ENCODE measurements at regions not wholly inside any gene's neighbourhood (a gene's known extent, or its start where the extent isn't known, plus 50 kb on each side); places are given as distances from the start of the nearest gene placed in this dataset.
A peak's percentile ranks its signal among the peaks of the same experiment; 100 is the strongest.

DNA sequence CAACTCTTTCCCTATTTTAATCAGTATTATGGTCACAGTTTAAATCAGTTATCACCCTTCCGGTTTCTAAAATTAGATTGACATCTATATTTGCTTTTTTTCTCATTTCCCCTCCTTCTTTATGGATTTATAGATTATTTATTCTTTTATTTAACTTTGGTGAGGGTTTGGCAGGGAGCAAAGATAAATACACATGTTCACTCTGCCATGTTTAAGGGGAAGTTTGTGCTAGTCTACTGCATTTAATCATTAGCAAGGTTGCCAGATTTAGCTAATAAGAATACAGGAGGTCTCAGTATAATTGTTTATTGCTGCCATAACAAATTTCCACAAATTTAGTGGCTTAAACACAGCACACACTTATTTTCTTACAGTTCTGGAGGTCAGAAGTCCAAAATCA, 204.0 kb upstream of the BTG1 start:
- Mint-ChIP-seq H3K27ac (ENCODE audit: unreplicated experiment) (no peak overlapping the region), H3K9me3 (ENCODE audit: low read depth, unreplicated experiment) (peaks cover 6% of the 10 kb centered on the region), H3K27me3 (ENCODE audit: unreplicated experiment) (no peaks in the 10 kb centered on the region), H3K36me3 (ENCODE audit: insufficient read depth, unreplicated experiment) (no peaks in the 10 kb centered on the region), H3K4me3 (ENCODE audit: low read depth, unreplicated experiment) (no peak overlapping the region), H3K4me1 (ENCODE audit: low read depth, unreplicated experiment) (no peaks in the 10 kb centered on the region)
- intact Hi-C loops (cut with micrococcal nuclease; ENCODE audit: unreplicated experiment) = no loop called here
- TF ChIP-seq CTCF (IDR thresholded peaks at IDR 0.05; ENCODE audit: unreplicated experiment) = no peak
- no peak for DNase-seq
- CTCF ChIA-PET = no interaction called here
- BruUV-seq (replicated peaks) = no TSS peak

- intact Hi-C loops (cut with micrococcal nuclease; ENCODE audit: unreplicated experiment) = no loop called here
- Mint-ChIP-seq H3K36me3 (ENCODE audit: insufficient read depth, unreplicated experiment) (no peaks in the 10 kb centered on the region), H3K4me1 (ENCODE audit: low read depth, unreplicated experiment) (peaks cover 12% of the 10 kb centered on the region), H3K27me3 (ENCODE audit: unreplicated experiment) (no peaks in the 10 kb centered on the region), H3K27ac (ENCODE audit: unreplicated experiment) (peak overlapping the region; percentile 13), H3K4me3 (ENCODE audit: low read depth, unreplicated experiment) (no peak overlapping the region), H3K9me3 (ENCODE audit: low read depth, unreplicated experiment) (peaks cover 3% of the 10 kb centered on the region)
- BruUV-seq (replicated peaks) = no TSS peak
- DNase-seq = no peak
- CTCF ChIA-PET = no interaction called here
- no peak for TF ChIP-seq CTCF (IDR thresholded peaks at IDR 0.05; ENCODE audit: unreplicated experiment)
These were observed 196.9 kb upstream of the BTG1 start for GRCh38 chr12:92342574-92342973.

DNA sequence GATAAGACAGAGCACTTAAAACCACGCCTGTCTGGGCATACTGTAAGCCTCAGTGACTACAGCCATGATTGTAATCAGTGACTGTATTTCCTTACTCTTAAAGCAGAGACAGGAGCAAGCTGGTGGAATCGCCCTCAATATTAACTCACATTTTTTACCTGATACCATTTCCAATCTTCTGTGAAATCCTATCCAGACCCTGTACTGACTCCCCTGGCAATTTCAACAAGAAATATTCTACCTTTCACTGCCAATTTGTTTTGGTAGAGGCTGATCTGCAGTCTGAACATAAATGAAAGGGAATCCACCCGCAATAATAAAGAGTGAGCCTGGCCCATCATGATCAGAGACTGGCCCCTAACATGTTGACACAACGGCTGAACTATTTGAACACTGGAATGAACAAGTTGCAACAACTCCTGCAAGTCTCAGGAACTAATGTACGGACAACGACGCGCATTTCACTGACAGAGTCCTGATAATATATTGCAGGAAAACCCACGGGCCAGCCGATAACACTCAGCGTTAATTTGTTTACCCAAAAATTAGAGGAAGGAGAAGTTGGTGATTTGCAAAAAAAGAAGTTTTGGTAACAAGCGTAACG, 195.5 kb upstream of the BTG1 start:
- no peaks in the 10 kb centered on the region for H3K36me3 Mint-ChIP-seq (ENCODE audit: insufficient read depth, unreplicated experiment)
- no peak for DNase-seq
- BruUV-seq (replicated peaks) = no TSS peak
- peak overlapping the region; percentile 75 for H3K27ac Mint-ChIP-seq (ENCODE audit: unreplicated experiment)
- H3K4me3 Mint-ChIP-seq (ENCODE audit: low read depth, unreplicated experiment) = peak overlapping the region; percentile 66
- H3K27me3 Mint-ChIP-seq (ENCODE audit: unreplicated experiment) = no peaks in the 10 kb centered on the region
- H3K4me1 Mint-ChIP-seq (ENCODE audit: low read depth, unreplicated experiment) = peaks cover 12% of the 10 kb centered on the region
- no peak for TF ChIP-seq CTCF (IDR thresholded peaks at IDR 0.05; ENCODE audit: unreplicated experiment)
- H3K9me3 Mint-ChIP-seq (ENCODE audit: low read depth, unreplicated experiment) = peaks cover 3% of the 10 kb centered on the region
- intact Hi-C loops (cut with micrococcal nuclease; ENCODE audit: unreplicated experiment) = no loop called here
- CTCF ChIA-PET = no interaction called here

DNA sequence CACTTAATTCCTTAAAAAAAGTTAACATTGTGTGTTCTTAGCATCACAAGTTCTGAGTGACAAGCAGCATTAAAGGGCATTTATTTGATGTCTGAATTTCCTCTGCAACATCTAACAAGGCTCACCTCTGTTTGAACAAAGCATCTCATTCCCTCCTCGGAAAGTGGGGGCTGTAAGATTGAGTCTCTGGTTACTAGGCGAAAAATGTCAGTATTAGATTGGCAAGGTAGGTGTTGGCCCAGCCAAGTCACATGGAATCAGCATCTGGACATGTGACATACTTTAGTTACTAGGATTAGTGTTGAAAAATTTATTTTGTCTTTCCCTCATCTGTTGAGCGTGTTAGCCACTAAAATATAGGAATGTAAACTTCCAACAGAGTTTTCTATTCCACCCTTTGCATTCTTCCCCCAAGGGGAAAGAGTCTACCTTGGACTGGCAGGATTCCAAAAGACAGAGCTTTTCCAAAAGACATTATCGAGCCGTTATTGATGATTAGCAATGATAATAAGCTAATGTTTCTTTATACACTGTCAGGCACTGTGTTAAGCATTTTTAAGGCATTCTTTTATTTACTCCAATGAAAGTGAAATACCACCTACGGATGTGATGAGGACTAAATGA, 194.9 kb upstream of the BTG1 start:
- Mint-ChIP-seq H3K27ac (ENCODE audit: unreplicated experiment) (peak overlapping the region; percentile 75), H3K36me3 (ENCODE audit: insufficient read depth, unreplicated experiment) (no peaks in the 10 kb centered on the region), H3K4me3 (ENCODE audit: low read depth, unreplicated experiment) (peak overlapping the region; percentile 66), H3K4me1 (ENCODE audit: low read depth, unreplicated experiment) (peaks cover 12% of the 10 kb centered on the region), H3K9me3 (ENCODE audit: low read depth, unreplicated experiment) (no peaks in the 10 kb centered on the region), H3K27me3 (ENCODE audit: unreplicated experiment) (no peaks in the 10 kb centered on the region)
- CTCF ChIA-PET = no interaction called here
- intact Hi-C loops (cut with micrococcal nuclease; ENCODE audit: unreplicated experiment) = no loop called here
- no TSS peak for BruUV-seq (replicated peaks)
- TF ChIP-seq CTCF (IDR thresholded peaks at IDR 0.05; ENCODE audit: unreplicated experiment) = no peak
- DNase-seq = no peak

All from Calu3 (cell line).